HG03520 (cell line): ENCODE measurements at regions not wholly inside any gene's neighbourhood (a gene's known extent, or its start where the extent isn't known, plus 50 kb on each side); places are given as distances from the start of the nearest gene placed in this dataset.
"Not testable (repeated sequence)": the region's sequence is repeated elsewhere in the genome, so short reads cannot be mapped to it uniquely, and the experiment has no call there.

Source experiments
- ATAC-seq: cut with Tn5 transposase; IDR thresholded peaks from one replicate; pipeline ENCODE4 v1.9.1; 2021; ENCODE audit warnings: mild to moderate bottlenecking, moderate library complexity; ENCODE audit not compliant: unreplicated experiment

- ATAC-seq, result no peak
These were observed 553.8 kb upstream of the FANCL start for GRCh38 chr2:58794916-58795315.

DNA sequence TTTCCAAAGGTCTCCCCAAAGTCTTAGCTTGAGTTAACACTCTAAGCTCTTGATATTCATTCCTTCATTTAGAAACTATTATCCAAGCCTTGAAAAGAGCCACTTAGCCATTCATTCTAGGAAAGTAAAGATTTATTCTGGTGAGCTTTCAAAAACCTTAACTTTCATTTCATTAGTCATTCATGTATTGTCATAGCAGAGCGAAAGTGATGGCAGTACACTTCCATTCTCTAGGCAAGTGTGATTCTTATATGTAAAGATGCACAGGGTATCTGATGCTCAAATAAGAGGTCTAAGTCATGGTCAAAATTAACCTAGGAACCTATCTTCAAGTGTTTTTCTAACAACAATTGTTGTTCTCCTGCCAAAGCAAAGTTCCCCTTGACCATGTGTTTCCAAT lies 553.0 kb upstream of the FANCL start:
- no peak for ATAC-seq

DNA sequence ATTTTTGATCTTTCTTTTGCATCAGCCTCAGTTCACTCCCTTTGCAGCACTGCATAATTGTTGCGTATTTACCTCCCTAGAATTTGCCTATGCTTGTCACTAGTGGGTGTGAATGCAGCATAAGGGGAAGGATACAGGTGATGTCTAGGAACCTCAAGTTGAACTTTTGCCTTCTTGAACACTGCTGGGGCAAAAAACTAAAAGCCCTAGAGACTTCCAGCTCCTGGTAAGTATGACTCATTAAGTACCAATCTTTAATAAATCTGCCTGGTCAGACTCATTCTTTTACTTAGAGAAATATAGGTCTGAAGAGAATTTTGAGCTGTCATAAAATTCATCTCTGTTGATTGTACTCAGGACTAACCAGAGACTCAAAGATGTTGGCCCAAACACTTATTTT lies 547.3 kb upstream of the FANCL start:
- ATAC-seq, result no peak

- ATAC-seq, result no peak
These were observed 529.7 kb upstream of the FANCL start for GRCh38 chr2:58770846-58771245.

DNA sequence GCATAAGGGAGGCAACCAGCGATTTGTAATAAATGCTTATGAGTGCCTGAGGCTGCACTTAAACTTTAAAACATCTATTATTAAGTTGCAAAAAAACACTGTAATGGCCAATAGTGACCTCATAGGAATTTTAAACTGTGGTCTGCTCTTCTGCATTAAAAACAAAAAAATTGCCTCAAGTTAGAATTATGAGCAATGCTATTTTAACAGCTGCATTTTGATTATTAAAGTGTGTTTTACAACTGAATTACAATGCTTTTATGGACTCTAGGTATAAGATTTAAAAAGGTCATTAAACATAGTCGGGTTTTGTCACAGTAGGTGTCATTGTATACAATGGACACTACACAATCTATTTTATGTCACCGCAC lies 528.7 kb upstream of the FANCL start:
- ATAC-seq, result no peak

GRCh38 chr2:58769111-58769863 lies 528.2 kb upstream of the FANCL start:
- no peak for ATAC-seq

DNA sequence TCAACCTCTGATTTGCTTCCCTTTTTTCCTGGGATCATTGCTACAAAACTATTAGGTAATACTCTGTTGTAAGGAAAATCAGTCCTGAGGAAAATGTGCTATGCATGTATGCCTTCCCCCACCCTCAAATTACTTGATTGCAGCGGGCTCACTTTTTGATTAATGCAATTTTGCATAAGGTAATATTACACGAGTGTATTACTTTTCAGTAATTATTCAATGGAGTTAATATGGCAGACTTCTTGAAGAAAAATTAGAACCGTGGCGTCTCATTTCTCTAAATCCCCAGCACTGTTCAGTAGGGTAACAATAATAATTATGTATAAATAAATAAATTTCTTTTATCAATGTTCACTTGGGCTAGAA lies 527.6 kb upstream of the FANCL start:
- ATAC-seq, result no peak

GRCh38 chr2:58767828-58768714 lies 526.9 kb upstream of the FANCL start:
- no peak for ATAC-seq

GRCh38 chr2:58764338-58765104 lies 523.4 kb upstream of the FANCL start:
- ATAC-seq, result no peak

- ATAC-seq, result peak; percentile 63
These were observed 521.2 kb upstream of the FANCL start for GRCh38 chr2:58762176-58762781.

DNA sequence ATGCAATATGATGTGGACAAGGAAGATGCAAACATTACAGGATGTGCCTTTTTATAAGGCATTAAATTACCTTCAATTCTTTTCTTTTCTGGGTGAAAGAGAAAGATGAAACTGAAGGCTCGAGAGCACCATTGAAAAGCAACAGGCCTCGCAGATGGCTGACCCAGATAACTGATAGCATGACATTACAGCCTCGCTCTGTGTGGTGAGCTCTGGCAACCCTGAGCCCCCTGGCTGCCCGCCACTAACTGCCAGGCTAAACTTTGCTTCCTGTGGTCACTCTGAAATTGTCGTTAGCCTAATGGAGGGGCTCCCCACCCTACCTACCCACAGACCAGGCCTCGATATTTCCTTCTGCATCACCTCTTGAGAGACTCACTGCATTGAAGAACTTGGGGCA lies 516.8 kb upstream of the FANCL start:
- ATAC-seq, result no peak

DNA sequence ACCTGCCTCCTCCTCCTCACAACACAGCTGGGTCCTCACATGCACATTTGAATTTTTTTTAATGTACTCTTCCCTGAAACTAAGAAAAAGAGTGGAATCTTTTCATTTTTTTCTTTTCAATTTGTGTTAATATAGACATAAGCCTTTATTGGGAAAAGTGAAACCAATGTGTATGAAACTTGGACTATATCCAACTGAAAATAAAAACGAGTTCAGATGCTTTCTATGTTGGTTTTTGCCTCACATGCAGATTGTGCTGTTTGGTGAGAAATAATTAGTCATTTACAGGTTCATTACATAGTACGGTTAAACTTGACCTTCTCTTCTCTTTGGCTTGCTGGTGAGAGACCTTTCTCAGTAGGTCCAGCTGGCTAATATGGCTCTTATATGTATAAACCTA lies 515.2 kb upstream of the FANCL start:
- ATAC-seq, result no peak

- ATAC-seq, result not testable (repeated sequence)
These were observed 511.4 kb upstream of the FANCL start for GRCh38 chr2:58752507-58752906.

DNA sequence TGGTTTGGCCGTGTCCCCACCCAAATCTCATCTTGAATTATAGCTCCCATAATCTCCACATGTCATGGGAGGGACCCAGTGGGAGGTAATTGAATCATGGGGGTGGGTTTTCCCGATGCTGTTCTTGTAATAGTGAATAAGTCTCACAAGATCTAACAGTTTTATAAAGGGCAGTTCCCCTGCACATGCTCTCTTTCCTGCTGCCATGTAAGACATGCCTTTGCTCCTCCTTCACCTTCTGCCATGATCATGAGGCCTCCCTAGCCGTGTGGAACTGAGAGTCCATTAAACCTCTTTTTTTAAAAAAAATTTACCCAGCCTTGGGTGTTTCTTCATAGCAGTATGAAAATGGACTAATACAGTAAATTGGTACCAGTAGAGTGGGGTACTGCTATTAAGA lies 510.6 kb upstream of the FANCL start:
- ATAC-seq, result not testable (repeated sequence)

DNA sequence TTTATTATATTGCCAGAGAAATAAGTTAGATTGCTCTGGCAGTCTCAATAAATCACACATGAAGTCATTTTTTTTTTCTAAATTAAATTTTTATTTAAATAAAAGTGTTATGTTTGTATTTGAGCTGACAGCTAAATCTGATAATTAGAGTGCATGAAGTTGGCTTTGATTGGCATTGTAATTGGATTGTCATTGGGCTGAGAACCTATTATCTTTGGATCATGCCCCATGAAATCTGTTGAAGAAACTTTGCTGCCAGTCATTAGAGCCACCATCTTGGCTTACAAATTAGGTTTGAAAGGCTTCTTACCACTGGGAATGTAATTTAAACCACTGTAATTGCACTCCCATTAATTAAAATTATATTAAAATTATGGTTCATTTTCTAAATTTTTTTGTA lies 507.9 kb upstream of the FANCL start:
- ATAC-seq, result no peak

DNA sequence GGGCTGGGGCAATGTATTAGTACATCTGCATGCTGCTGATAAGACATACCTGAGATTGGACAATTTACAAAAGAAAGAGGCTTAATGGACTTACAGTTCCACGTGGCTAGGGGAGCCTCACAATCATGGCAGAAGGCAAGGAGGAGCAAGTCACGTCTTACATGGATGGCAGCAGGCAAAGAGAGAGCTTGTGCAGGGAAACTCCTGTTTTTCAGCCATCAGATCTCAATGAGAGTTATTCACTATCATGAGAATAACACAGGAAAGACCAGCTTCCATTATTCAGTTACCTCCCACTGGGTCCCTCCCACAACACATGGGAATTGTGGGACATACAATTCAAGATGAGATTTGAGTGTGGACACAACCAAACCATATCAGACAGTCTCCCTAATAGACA lies 504.2 kb upstream of the FANCL start:
- ATAC-seq, result not testable (repeated sequence)

- no peak for ATAC-seq
These were observed 499.3 kb upstream of the FANCL start for GRCh38 chr2:58740426-58740825.

DNA sequence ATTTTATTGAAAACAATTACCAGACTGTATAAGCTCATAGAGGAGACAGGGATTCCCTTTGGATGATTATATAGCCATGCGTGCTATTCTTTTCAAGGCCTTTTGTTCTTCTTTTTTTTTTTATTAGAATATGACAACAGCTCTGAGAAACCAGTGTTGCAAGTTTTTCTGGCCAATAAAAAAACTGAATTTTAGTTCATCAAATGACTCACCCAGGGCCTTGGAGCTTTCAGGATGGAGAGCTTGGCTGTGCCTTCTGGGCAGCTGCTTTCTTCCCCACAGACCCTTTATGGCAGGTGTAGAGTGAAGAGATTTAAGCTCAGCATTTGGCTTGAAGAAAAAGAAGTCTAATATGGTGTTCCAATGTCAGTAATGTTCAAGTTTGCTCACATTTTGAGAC lies 497.9 kb upstream of the FANCL start:
- no peak for ATAC-seq

DNA sequence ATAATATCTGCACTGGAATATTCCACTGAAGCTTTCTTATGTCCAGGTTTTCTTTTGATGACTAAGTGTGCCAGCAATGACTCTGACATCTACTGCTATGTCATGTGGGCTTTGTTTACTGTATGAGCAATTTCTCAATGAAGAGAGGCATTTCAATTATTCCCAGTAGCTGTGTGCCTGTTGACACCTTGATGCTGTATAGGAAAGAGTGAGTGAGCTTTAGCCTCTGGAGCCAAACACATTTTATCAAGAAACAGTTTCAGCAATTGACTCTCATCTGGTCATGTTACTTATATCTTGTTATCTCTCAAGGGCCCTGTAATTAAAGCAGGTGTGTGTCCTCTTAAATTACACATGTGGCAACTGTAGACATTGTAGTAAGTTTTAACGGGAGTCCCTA lies 493.2 kb upstream of the FANCL start:
- no peak for ATAC-seq

- no peak for ATAC-seq
These were observed 491.9 kb upstream of the FANCL start for GRCh38 chr2:58732999-58733398.

DNA sequence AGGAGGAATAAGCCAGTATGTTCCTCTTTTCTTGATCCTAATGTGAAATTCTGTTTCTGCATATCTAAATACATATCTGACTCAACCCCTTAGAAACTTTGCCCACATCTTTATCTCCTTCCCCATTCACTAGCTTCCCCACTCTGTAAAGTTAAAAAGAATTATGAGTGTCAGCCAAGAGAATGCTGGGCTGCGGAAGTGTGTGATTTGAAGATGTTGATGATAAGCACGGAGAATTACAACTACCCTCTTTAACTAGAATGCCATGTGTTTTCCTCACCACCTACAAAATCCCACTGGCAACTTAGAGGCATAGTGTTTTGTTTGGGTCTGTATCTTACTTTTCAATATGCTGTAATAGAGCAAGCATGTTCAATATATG lies 490.4 kb upstream of the FANCL start:
- ATAC-seq, result no peak
